ENCODE measurements at regions not wholly inside any gene's neighbourhood (a gene's known extent, or its start where the extent isn't known, plus 50 kb on each side); places are given as distances from the start of the nearest gene placed in this dataset.

DNA sequence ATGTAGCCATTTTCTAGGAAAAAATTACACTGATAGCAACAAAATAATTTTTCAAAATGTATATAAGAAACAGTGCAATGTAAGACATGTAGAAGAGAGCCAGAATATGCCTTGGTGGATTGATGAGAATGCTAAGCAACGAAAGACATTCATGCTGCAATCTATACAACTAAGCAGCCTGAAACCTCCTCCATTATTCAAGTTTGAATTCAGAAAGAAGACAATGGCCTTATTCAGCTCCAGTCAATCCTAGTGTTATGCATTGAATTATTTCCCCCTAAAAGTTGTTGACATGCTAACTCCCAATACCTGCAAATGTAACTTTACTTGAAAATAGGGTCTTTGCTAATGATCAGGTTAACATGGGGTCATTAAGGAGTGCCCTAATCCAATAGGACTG lies 73.5 kb downstream of the BTG1 start:
- TF ChIP-seq, protein P1, sequence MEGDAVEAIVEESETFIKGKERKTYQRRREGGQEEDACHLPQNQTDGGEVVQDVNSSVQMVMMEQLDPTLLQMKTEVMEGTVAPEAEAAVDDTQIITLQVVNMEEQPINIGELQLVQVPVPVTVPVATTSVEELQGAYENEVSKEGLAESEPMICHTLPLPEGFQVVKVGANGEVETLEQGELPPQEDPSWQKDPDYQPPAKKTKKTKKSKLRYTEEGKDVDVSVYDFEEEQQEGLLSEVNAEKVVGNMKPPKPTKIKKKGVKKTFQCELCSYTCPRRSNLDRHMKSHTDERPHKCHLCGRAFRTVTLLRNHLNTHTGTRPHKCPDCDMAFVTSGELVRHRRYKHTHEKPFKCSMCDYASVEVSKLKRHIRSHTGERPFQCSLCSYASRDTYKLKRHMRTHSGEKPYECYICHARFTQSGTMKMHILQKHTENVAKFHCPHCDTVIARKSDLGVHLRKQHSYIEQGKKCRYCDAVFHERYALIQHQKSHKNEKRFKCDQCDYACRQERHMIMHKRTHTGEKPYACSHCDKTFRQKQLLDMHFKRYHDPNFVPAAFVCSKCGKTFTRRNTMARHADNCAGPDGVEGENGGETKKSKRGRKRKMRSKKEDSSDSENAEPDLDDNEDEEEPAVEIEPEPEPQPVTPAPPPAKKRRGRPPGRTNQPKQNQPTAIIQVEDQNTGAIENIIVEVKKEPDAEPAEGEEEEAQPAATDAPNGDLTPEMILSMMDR (IDR thresholded peaks at IDR 0.05) = no peak
- TF ChIP-seq POLR2AphosphoS5 (IDR thresholded peaks at IDR 0.05) = no peak
- TF ChIP-seq POLR2A (IDR thresholded peaks at IDR 0.05) = no peak
